Common myeloid progenitor, CD34-positive (primary cell): ENCODE measurements at regions not wholly inside any gene's neighbourhood (a gene's known extent, or its start where the extent isn't known, plus 50 kb on each side); places are given as distances from the start of the nearest gene placed in this dataset.

ENCODE experiments used
- CTCF ChIA-PET: fragments of 350-600 bp; sonication (Branson Sonifier 250); formaldehyde crosslinking; loops from one replicate; lab custom pipeline; 2021; ENCODE audit warnings: antibody characterized with exemption; lab: Charles Lee
- POLR2A ChIA-PET: fragments of 350-600 bp; sonication (Branson Sonifier 250); formaldehyde crosslinking; loops from one replicate; lab custom pipeline; 2021; ENCODE audit warnings: antibody characterized with exemption; lab: Charles Lee
- DNase-seq, 3 donors: peaks; one replicate each; pipeline versions ENCODE4 v3.0.0 to v3.0.0-alpha.2; 2013
- H3K27ac ChIP-seq, 2 experiments: 1 replicate in 1 of 2; 2 replicates in 1 of 2; pipeline ENCODE4 v1.7.0; 2013; ENCODE audit warnings: inconsistent platforms in 2 of 2, low read length in 2 of 2, mild to moderate bottlenecking in 2 of 2, low read depth in 1 of 2, moderate library complexity in 1 of 2; ENCODE audit not compliant: severe bottlenecking in 2 of 2, insufficient read depth in 1 of 2, poor library complexity in 1 of 2
- H3K27me3 ChIP-seq, 5 experiments: replicated peaks in 2 of 5; 1 replicate in 3 of 5; 2 replicates in 2 of 5; pipeline versions ENCODE4 v1.6.1 to v1.7.0; 2013; ENCODE audit warnings: low read length in 4 of 5, mild to moderate bottlenecking in 2 of 5, moderate library complexity in 2 of 5, inconsistent platforms in 1 of 5; ENCODE audit not compliant: insufficient read depth in 5 of 5, control insufficient read depth in 4 of 5
- H3K36me3 ChIP-seq, 4 experiments: 1 replicate in 2 of 4; 2 replicates in 2 of 4; pipeline versions ENCODE4 v1.6.1 to v1.7.0; 2013; ENCODE audit warnings: low read length in 3 of 4, control low read depth in 1 of 4, mild to moderate bottlenecking in 1 of 4; ENCODE audit not compliant: control insufficient read depth in 4 of 4, insufficient read depth in 4 of 4
- H3K4me1 ChIP-seq, 4 experiments: 1 replicate in 3 of 4; 2 replicates in 1 of 4; pipeline versions ENCODE4 v1.6.1 to v1.7.1; 2013; ENCODE audit warnings: low read length in 3 of 4, mild to moderate bottlenecking in 3 of 4, control low read depth in 1 of 4, inconsistent platforms in 1 of 4, moderate library complexity in 1 of 4; ENCODE audit not compliant: control insufficient read depth in 4 of 4, insufficient read depth in 4 of 4; ENCODE audit errors: control extremely low read depth in 1 of 4
- H3K4me3 ChIP-seq, 7 experiments: 1 replicate in 4 of 7; 2 replicates in 3 of 7; pipeline versions ENCODE4 v1.5.1 to v1.7.0; 2013; ENCODE audit warnings: mild to moderate bottlenecking in 7 of 7, low read length in 6 of 7, moderate library complexity in 6 of 7, inconsistent platforms in 2 of 7, low read depth in 2 of 7, control low read depth in 1 of 7; ENCODE audit not compliant: insufficient read depth in 4 of 7, control insufficient read depth in 1 of 7; ENCODE audit errors: extremely low read depth in 1 of 7
- H3K9me3 ChIP-seq, 5 experiments: 1 replicate in 4 of 5; 2 replicates in 1 of 5; pipeline versions ENCODE4 v1.6.1 to v1.7.1; 2013; ENCODE audit warnings: low read length in 4 of 5, mild to moderate bottlenecking in 2 of 5, inconsistent platforms in 1 of 5, low read depth in 1 of 5, moderate library complexity in 1 of 5; ENCODE audit not compliant: control insufficient read depth in 4 of 5, insufficient read depth in 2 of 5; ENCODE audit errors: control extremely low read depth in 1 of 5
- WGBS: methylation state at CpG from one replicate; pipeline ENCODE4 v1.1.5; 2013; ENCODE audit not compliant: insufficient coverage; 5-methylcytosine and 5-hydroxymethylcytosine counted together

DNA sequence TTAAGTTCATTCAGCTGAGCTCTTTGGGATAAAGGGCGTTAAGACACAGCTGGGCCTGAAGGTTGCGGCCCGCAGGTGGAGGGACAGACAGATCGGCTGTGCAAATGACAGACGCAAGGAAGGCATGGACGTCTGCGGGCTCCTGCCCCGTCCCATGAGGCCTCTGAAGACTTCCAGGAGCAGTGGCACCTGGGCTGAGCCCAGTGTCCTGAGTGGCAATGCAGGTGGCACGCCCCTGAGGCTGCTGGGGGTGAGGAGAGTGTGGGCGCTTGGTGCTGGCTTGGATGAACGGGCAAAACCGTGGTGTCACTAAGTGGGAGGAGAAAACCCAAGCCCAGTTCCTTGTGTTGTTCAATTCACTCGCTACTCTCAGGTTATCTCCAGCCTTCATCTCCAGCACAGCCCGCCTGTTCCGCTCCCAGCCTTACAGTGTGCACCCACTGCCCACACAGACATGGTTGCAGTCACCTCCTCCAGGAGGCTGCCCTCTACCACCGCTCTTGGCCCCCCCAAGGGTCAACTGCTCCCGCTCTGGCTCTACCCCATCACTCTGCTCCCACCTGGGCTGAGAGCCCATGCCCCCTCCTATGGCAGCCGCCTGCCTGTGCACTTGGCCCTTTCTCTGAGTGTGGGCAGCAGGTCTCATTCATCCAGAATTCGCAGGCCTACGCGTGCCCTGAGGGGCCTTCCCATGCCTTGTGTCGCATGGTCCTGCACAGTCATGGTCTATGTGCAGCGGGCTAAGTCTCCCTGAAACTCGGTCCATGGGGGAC is 50.3 kb downstream of the PTGR3 start:
- DNase-seq, result no peak
- no peaks in the 10 kb centered on the region for H3K27me3 ChIP-seq
- peaks cover 0 to 9% (median 0%) of the 10 kb centered on the region in 4 experiments for H3K4me1 ChIP-seq
- ChIA-PET CTCF (no interaction called here), POLR2A (interaction anchor here (0.6 kb wide), 1 partner anchor 410 kb away, joined by 5 read pairs; no protein-coding TSS in a partner anchor)
- H3K27ac ChIP-seq, result no peak overlapping the region
- peaks cover 0 to 4% (median 0%) of the 10 kb centered on the region in 5 experiments for H3K9me3 ChIP-seq
- H3K4me3 ChIP-seq, result no peak overlapping the region
- no peaks in the 10 kb centered on the region for H3K36me3 ChIP-seq
- 95% methylated on average over 20 of the region's 24 CpGs for WGBS

DNA sequence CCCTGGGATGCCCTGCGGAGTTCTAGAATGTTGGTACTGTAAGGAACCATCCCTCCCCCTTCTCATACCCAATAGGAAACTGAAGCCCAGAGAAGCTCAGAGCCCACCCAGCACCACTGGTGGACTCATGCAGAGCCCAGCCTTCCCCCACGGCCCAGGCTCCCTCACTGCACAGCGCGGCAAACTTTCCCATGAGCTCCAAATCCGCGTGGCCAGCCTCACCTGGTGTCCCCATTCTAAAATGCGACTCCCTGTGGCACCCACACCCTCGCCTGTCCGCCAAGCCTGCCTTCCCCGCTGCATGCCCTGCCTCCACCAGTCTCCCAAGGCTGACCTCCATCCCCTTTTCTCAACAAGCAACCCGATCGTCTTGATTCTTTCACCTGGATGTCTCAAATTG is 51.1 kb downstream of the PTGR3 start:
- Histone ChIP-seq H3K36me3 (no peaks in the 10 kb centered on the region), H3K27me3 (no peaks in the 10 kb centered on the region), H3K4me1 (peaks cover 0 to 9% (median 0%) of the 10 kb centered on the region in 4 experiments), H3K4me3 (no peak overlapping the region), H3K9me3 (peaks cover 0 to 4% (median 0%) of the 10 kb centered on the region in 5 experiments), H3K27ac (no peak overlapping the region)
- POLR2A ChIA-PET, result no interaction called here
- DNase-seq, result no peak
- 96% methylated on average over 11 of the region's 12 CpGs for WGBS
- CTCF ChIA-PET, result interaction anchor here (1.0 kb wide), 1 partner anchor 68 kb away, joined by 3 read pairs; no protein-coding TSS in a partner anchor

DNA sequence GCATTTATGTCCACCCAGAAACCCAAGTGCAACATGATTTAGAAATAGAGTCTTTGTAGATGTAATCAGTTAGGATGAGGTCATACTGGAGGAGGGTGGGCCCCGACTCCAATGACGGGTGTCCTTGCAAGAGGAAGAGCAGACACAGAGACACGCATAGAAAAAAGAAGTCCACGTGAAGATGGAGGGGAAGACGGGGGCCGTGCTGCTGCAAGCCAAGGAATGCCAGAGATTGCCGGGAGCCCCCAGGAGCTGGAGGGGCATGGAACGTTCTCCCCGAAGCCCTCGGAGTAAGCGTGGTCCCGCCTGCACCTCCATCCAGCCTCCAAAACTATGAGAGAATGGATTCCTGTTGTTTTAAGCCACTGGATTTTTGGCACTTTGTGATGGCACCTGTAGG is 51.6 kb downstream of the PTGR3 start:
- H3K27ac ChIP-seq, result no peak overlapping the region
- peaks cover 0 to 4% (median 0%) of the 10 kb centered on the region in 5 experiments for H3K9me3 ChIP-seq
- H3K4me3 ChIP-seq, result no peak overlapping the region
- H3K4me1 ChIP-seq, result peaks cover 0 to 9% (median 0%) of the 10 kb centered on the region in 4 experiments
- no peaks in the 10 kb centered on the region for H3K27me3 ChIP-seq
- ChIA-PET POLR2A (no interaction called here), CTCF (interaction anchor here (1.0 kb wide), 1 partner anchor 68 kb away, joined by 3 read pairs; no protein-coding TSS in a partner anchor)
- no peaks in the 10 kb centered on the region for H3K36me3 ChIP-seq
- 96% methylated on average over 12 of the region's 12 CpGs for WGBS
- no peak for DNase-seq

DNA sequence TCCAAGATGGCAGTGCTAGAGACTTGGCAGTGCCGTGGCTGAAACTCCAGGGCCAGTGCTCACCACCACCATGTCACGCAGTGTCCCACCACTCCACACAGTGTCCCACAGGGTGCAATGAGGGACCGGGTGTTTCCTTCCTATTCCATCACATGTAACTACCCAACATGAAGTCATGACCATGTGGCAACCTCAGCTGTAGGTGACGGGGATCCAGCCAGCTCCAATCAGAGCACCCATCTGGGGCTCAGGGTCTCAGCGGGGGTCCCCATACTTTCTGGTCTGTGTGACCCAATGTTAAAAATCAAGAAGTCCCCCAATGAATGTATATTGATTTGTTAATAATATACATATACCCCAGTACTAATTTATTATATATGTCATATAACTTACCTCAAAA is 52.1 kb downstream of the PTGR3 start:
- Histone ChIP-seq H3K4me3 (no peak overlapping the region), H3K27ac (no peak overlapping the region), H3K27me3 (no peaks in the 10 kb centered on the region), H3K9me3 (peaks cover 0 to 4% (median 0%) of the 10 kb centered on the region in 5 experiments), H3K36me3 (no peaks in the 10 kb centered on the region), H3K4me1 (peaks cover 0 to 7% (median 0%) of the 10 kb centered on the region in 4 experiments)
- POLR2A ChIA-PET, result no interaction called here
- no peak for DNase-seq
- CTCF ChIA-PET, result no interaction called here
- 100% methylated on average over 4 of the region's 5 CpGs for WGBS

DNA sequence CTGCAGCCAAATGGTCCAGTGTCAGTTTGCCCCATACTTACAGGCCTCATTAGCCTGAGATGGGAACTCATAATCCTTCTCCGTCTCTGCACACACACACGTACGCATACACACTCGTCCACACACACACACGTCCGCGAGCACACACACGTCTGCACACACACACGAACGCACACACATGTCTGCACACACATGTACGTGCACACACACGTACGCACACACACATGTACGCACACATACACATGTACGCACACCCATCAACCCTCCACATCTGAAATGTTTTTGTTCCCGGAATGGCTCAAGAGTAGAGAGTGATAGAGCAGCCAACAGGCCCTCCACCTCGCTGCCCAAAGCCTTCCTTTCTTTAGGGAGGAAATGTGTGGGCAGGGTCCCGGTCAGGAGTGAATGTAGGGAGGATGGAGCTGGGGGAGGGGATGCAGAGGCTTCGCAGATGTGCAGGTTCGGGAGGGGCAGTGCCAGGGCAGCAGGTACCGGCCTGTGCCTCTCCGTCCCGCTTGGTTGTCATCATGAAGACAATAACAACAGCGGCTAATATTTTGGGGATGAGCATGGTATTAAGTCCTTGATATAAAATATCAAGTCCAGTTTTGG is 52.7 kb downstream of the PTGR3 start:
- 92% methylated on average over 14 of the region's 24 CpGs for WGBS

DNA sequence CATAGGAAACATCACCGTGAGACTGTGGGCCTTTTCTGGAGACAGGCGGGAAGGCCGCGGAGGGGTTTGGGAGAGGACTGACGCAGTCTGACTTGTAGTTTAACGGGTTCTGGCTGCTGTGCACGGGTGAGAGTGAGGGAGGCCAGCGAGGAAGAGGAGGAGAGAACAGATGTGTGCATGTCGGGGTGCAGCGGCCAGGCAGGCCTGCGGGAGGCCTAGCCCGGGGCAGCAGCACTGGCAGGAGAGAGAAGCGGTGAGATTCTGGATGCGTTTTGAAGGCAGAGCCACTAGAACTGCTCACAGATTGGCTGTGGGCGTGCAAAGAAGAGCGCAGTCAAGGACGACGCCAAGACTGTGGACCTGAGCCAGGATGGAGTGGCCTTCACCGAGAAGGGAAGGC is 53.9 kb downstream of the PTGR3 start:
- ChIA-PET CTCF (no interaction called here), POLR2A (no interaction called here)
- Histone ChIP-seq H3K9me3 (peaks cover 0 to 7% (median 2%) of the 10 kb centered on the region in 5 experiments), H3K27me3 (no peaks in the 10 kb centered on the region), H3K4me3 (no peak overlapping the region), H3K36me3 (no peaks in the 10 kb centered on the region), H3K27ac (no peak overlapping the region), H3K4me1 (no peaks in the 10 kb centered on the region)
- DNase-seq, result no peak
- 97% methylated on average over 19 of the region's 19 CpGs for WGBS

More for the DNA sequence above, 52.7 kb downstream of the PTGR3 start:
- CTCF ChIA-PET, result no interaction called here
- no peaks in the 10 kb centered on the region for H3K36me3 ChIP-seq
- no peaks in the 10 kb centered on the region for H3K27me3 ChIP-seq
- no peak for DNase-seq
- POLR2A ChIA-PET, result no interaction called here
- H3K27ac ChIP-seq, result no peak overlapping the region
- peaks cover 0 to 5% (median 0%) of the 10 kb centered on the region in 4 experiments for H3K4me1 ChIP-seq
- H3K4me3 ChIP-seq, result no peak overlapping the region
- peaks cover 0 to 7% (median 2%) of the 10 kb centered on the region in 5 experiments for H3K9me3 ChIP-seq

DNA sequence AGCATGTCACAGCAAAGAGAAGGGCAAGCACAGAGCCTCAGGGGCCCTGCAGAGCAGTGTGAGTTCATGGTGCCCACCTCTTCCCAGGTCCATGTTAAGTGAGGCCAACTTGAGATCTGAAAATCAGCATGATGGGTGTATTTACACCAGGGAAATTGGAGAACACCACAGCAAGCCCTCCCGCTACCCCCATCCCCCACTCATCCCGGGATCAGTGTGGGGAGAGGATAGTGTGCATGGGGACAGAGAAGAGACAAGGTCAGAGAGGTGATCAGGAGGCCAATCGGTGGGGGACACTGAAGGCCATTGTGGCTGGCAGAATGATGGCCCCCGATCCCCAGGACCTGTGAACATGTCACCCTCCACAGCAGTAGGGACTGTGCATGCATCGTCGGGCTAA is 54.7 kb downstream of the PTGR3 start:
- ChIA-PET CTCF (no interaction called here), POLR2A (no interaction called here)
- Histone ChIP-seq H3K27ac (no peak overlapping the region), H3K4me1 (no peaks in the 10 kb centered on the region), H3K36me3 (no peaks in the 10 kb centered on the region), H3K9me3 (peaks cover 0 to 7% (median 2%) of the 10 kb centered on the region in 5 experiments), H3K27me3 (no peaks in the 10 kb centered on the region), H3K4me3 (no peak overlapping the region)
- WGBS, result 96% methylated on average over 6 of the region's 6 CpGs
- no peak for DNase-seq
